CD4-positive, alpha-beta T cell (primary cell): ENCODE measurements at regions not wholly inside any gene's neighbourhood (a gene's known extent, or its start where the extent isn't known, plus 50 kb on each side); places are given as distances from the start of the nearest gene placed in this dataset.
"Not testable (repeated sequence)": the region's sequence is repeated elsewhere in the genome, so short reads cannot be mapped to it uniquely, and the experiment has no call there.

Experiments
- ATAC-seq: fragments of 200-7000 bp; cut with Tn5 transposase; one replicate; pipeline ENCODE4 v1.10.0; 2022; ENCODE audit warnings: mild to moderate bottlenecking; ENCODE audit not compliant: poor library complexity
- CTCF ChIA-PET: fragments of 350-600 bp; sonication (Branson Sonifier 250); formaldehyde crosslinking; loops from one replicate; lab custom pipeline; 2021; ENCODE audit warnings: antibody characterized with exemption, inconsistent platforms; lab: Charles Lee
- POLR2A ChIA-PET: fragments of 350-600 bp; sonication (Branson Sonifier 250); formaldehyde crosslinking; loops from one replicate; lab custom pipeline; 2021; ENCODE audit warnings: antibody characterized with exemption, inconsistent platforms; lab: Charles Lee
- DNase-seq, 14 experiments: peaks; one replicate each; pipeline ENCODE4 v3.0.0-alpha.2; 2013 to 2020; ENCODE audit warnings: mixed read lengths in 2 of 14
- H3K27ac ChIP-seq, 2 donors: one replicate each; pipeline versions ENCODE4 v1.5.1 to v1.7.0; 2013; ENCODE audit warnings: low read length in 2 of 2, low read depth in 1 of 2, mild to moderate bottlenecking in 1 of 2
- H3K27me3 ChIP-seq, 2 experiments: 1 replicate in 1 of 2; 2 replicates in 1 of 2; pipeline versions ENCODE4 v1.6.1 to v1.7.0; 2013; ENCODE audit warnings: low read length in 2 of 2, control low read depth in 1 of 2, mild to moderate bottlenecking in 1 of 2, moderate library complexity in 1 of 2; ENCODE audit not compliant: insufficient read depth in 2 of 2, control insufficient read depth in 1 of 2
- H3K36me3 ChIP-seq: one replicate; pipeline ENCODE4 v1.6.1; 2013; ENCODE audit warnings: low read length, control low read depth; ENCODE audit not compliant: insufficient read depth
- H3K4me1 ChIP-seq: one replicate; pipeline ENCODE4 v1.6.1; 2013; ENCODE audit warnings: low read length, control low read depth; ENCODE audit not compliant: insufficient read depth
- H3K4me3 ChIP-seq: one replicate; pipeline ENCODE4 v1.5.1; 2013; ENCODE audit warnings: mild to moderate bottlenecking, low read length, moderate library complexity
- H3K9me3 ChIP-seq, 2 experiments: 1 replicate in 1 of 2; 2 replicates in 1 of 2; pipeline versions ENCODE4 v1.6.1 to v1.7.0; 2013; ENCODE audit warnings: low read length in 2 of 2, mild to moderate bottlenecking in 2 of 2, control low read depth in 1 of 2, moderate library complexity in 1 of 2; ENCODE audit not compliant: control insufficient read depth in 1 of 2, insufficient read depth in 1 of 2
- H3K27ac Mint-ChIP-seq: one replicate; pipeline ENCODE4 v1.8.0; 2020; ENCODE audit warnings: mixed read lengths
- H3K27me3 Mint-ChIP-seq: one replicate; pipeline ENCODE4 v1.8.0; 2021; ENCODE audit warnings: mixed read lengths
- H3K36me3 Mint-ChIP-seq: one replicate; pipeline ENCODE4 v1.8.0; 2021; ENCODE audit warnings: low read depth, mixed read lengths
- H3K4me1 Mint-ChIP-seq: one replicate; pipeline ENCODE4 v1.8.0; 2021; ENCODE audit warnings: low read depth, mixed read lengths
- H3K4me3 Mint-ChIP-seq: one replicate; pipeline ENCODE4 v1.8.0; 2020; ENCODE audit warnings: mild to moderate bottlenecking, mixed read lengths
- H3K9me3 Mint-ChIP-seq: one replicate; pipeline ENCODE4 v1.8.0; 2020; ENCODE audit warnings: mixed read lengths
- CTCF ChIP-seq: fragments of 200-600 bp; IDR thresholded peaks from one replicate; pipeline ENCODE4 v1.8.0; 2022; ENCODE audit warnings: antibody characterized with exemption, mild to moderate bottlenecking
- intact Hi-C, 2 experiments: fragments of 100-400 bp; cut with DNase I in 1 of 2; cut with micrococcal nuclease in 1 of 2; formaldehyde crosslinking; loops; one replicate each; pipeline versions ENCODE4 v1.15.1 to v1.9.0; 2023 to 2025; cut with DNase I, micrococcal nuclease

GRCh38 chrX:138875472-138875871 is 164.0 kb upstream of the FGF13 start:
- H3K4me1 Mint-ChIP-seq: no peaks in the 10 kb centered on the region
- Histone ChIP-seq H3K4me3 (no peak overlapping the region), H3K27me3 (no peaks in the 10 kb centered on the region), H3K27ac (no peak overlapping the region), H3K4me1 (no peaks in the 10 kb centered on the region), H3K36me3 (no peaks in the 10 kb centered on the region), H3K9me3 (peaks cover 0 to 3% of the 10 kb centered on the region in 2 experiments)
- no peaks in the 10 kb centered on the region for H3K27me3 Mint-ChIP-seq
- ChIA-PET CTCF (no interaction called here), POLR2A (no interaction called here)
- intact Hi-C loops: no loop called here
- ATAC-seq: no peak
- H3K27ac Mint-ChIP-seq: no peak overlapping the region
- H3K9me3 Mint-ChIP-seq: no peaks in the 10 kb centered on the region
- H3K36me3 Mint-ChIP-seq: no peaks in the 10 kb centered on the region
- DNase-seq: no peak
- TF ChIP-seq CTCF: no peak
- no peak overlapping the region for H3K4me3 Mint-ChIP-seq

GRCh38 chrX:138874271-138874935 is 162.9 kb upstream of the FGF13 start:
- no peak overlapping the region for H3K27ac ChIP-seq
- H3K27me3 ChIP-seq: no peaks in the 10 kb centered on the region
- POLR2A ChIA-PET: no interaction called here
- Mint-ChIP-seq H3K36me3 (no peaks in the 10 kb centered on the region), H3K27me3 (no peaks in the 10 kb centered on the region), H3K4me3 (no peak overlapping the region), H3K4me1 (no peaks in the 10 kb centered on the region), H3K9me3 (no peaks in the 10 kb centered on the region), H3K27ac (no peak overlapping the region)
- peaks cover 0 to 3% of the 10 kb centered on the region in 2 experiments for H3K9me3 ChIP-seq
- no peak for TF ChIP-seq CTCF
- DNase-seq (no peak), ATAC-seq (no peak)
- intact Hi-C loops: no loop called here
- CTCF ChIA-PET: interaction anchor here (0.7 kb wide), 1 partner anchor 483 kb away, joined by 3 read pairs; no protein-coding TSS in a partner anchor
- H3K4me1 ChIP-seq: no peaks in the 10 kb centered on the region
- no peak overlapping the region for H3K4me3 ChIP-seq
- H3K36me3 ChIP-seq: no peaks in the 10 kb centered on the region

DNA sequence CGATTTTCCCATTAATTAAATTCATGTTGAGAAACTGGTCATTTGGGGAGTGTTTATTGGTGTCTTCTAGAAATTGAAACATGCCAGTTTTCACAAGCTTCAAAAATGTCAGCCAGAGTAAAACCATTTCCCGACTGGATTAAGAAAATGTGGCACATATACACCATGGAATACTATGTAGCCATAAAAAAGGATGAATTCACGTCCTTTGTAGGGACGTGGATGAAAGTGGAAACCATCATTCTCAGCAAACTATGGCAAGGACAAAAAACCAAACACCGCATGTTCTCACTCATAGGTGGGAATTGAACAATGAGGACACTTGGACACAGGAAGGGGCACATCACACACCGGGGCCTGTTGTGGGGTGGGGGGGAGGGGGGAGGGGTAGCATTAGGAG is 162.1 kb upstream of the FGF13 start:
- intact Hi-C loops, H3K27ac Mint-ChIP-seq, H3K4me1 ChIP-seq, H3K36me3 ChIP-seq, H3K4me3 ChIP-seq, H3K9me3 ChIP-seq, POLR2A ChIA-PET, H3K4me3 Mint-ChIP-seq, ATAC-seq, DNase-seq, H3K27me3 Mint-ChIP-seq, H3K27ac ChIP-seq, H3K9me3 Mint-ChIP-seq, H3K36me3 Mint-ChIP-seq, H3K4me1 Mint-ChIP-seq, H3K27me3 ChIP-seq: not testable (repeated sequence)
- CTCF ChIA-PET: interaction anchor here (0.7 kb wide), 1 partner anchor 484 kb away, joined by 3 read pairs; no protein-coding TSS in a partner anchor

GRCh38 chrX:138872537-138872936 is 161.0 kb upstream of the FGF13 start:
- intact Hi-C loops: no loop called here
- TF ChIP-seq CTCF: no peak
- H3K4me1 ChIP-seq: no peaks in the 10 kb centered on the region
- Mint-ChIP-seq H3K27ac (no peak overlapping the region), H3K27me3 (no peaks in the 10 kb centered on the region), H3K9me3 (no peaks in the 10 kb centered on the region), H3K4me1 (no peaks in the 10 kb centered on the region), H3K36me3 (no peaks in the 10 kb centered on the region), H3K4me3 (no peak overlapping the region)
- ATAC-seq (no peak), DNase-seq (no peak)
- ChIA-PET CTCF (no interaction called here), POLR2A (no interaction called here)
- no peak overlapping the region for H3K4me3 ChIP-seq
- peaks cover 0 to 3% of the 10 kb centered on the region in 2 experiments for H3K9me3 ChIP-seq
- H3K27ac ChIP-seq: no peak overlapping the region
- H3K36me3 ChIP-seq: no peaks in the 10 kb centered on the region
- H3K27me3 ChIP-seq: no peaks in the 10 kb centered on the region
